Amniotic stem cell (primary cell): ENCODE measurements at regions not wholly inside any gene's neighbourhood (a gene's known extent, or its start where the extent isn't known, plus 50 kb on each side); places are given as distances from the start of the nearest gene placed in this dataset.

Experiments
- DNase-seq: peaks from one replicate; lab custom pipeline; 2025; lab: John Stamatoyannopoulos, UW

- DNase-seq, result no peak
Observed at GRCh38 chr1:25081496-25081895, 150.8 kb downstream of the SYF2 start.

- DNase-seq, result no peak
Observed at GRCh38 chr1:25080294-25081209, 150.5 kb upstream of the RUNX3 start.

- no peak for DNase-seq
Observed at GRCh38 chr1:25079048-25079447, 149.0 kb upstream of the RUNX3 start.

GRCh38 chr1:25074351-25075227, 144.5 kb upstream of the RUNX3 start:
- no peak for DNase-seq

GRCh38 chr1:25073640-25074270, 143.7 kb upstream of the RUNX3 start:
- no peak for DNase-seq

- no peak for DNase-seq
Observed at GRCh38 chr1:25072461-25072860, 142.4 kb upstream of the RUNX3 start.

GRCh38 chr1:25068829-25069228, 138.8 kb upstream of the RUNX3 start:
- DNase-seq, result no peak

GRCh38 chr1:25068316-25068715, 138.2 kb upstream of the RUNX3 start:
- DNase-seq, result no peak

GRCh38 chr1:25067518-25068251, 137.6 kb upstream of the RUNX3 start:
- DNase-seq, result no peak

- no peak for DNase-seq
Observed at GRCh38 chr1:25066731-25067517, 136.8 kb upstream of the RUNX3 start.

GRCh38 chr1:25066256-25066655, 136.2 kb upstream of the RUNX3 start:
- DNase-seq, result no peak

GRCh38 chr1:25065795-25066238, 135.7 kb upstream of the RUNX3 start:
- no peak for DNase-seq

- DNase-seq, result no peak
Observed at GRCh38 chr1:25065321-25065721, 135.2 kb upstream of the RUNX3 start.

- no peak for DNase-seq
Observed at GRCh38 chr1:25064465-25065240, 134.6 kb upstream of the RUNX3 start.

- DNase-seq, result no peak
Observed at GRCh38 chr1:25063591-25064416, 133.7 kb upstream of the RUNX3 start.

GRCh38 chr1:25062621-25063255, 132.7 kb upstream of the RUNX3 start:
- DNase-seq, result no peak

GRCh38 chr1:25061261-25061995, 131.4 kb upstream of the RUNX3 start:
- no peak for DNase-seq

- DNase-seq, result no peak
Observed at GRCh38 chr1:25057188-25057587, 127.1 kb upstream of the RUNX3 start.
